ENCODE measurements at regions not wholly inside any gene's neighbourhood (a gene's known extent, or its start where the extent isn't known, plus 50 kb on each side); places are given as distances from the start of the nearest gene placed in this dataset.

- no peaks in the 10 kb centered on the region for H3K4me1 ChIP-seq (ENCODE audit: insufficient read depth)
- H3K9me3 Mint-ChIP-seq, result no peaks in the 10 kb centered on the region
- no peak overlapping the region for H3K4me3 ChIP-seq
- H3K9me2 ChIP-seq (ENCODE audit: insufficient read depth), result no peaks in the 10 kb centered on the region
- no peak overlapping the region for H3K4me2 ChIP-seq
- no peak overlapping the region for H3K27ac Mint-ChIP-seq
- no peaks in the 10 kb centered on the region for H3K36me3 ChIP-seq (ENCODE audit: insufficient read depth)
- no peaks in the 10 kb centered on the region for H4K20me1 ChIP-seq (replicated peaks; ENCODE audit: insufficient read depth)
- H3K27ac ChIP-seq (ENCODE audit: low read depth), result no peak overlapping the region
- DNase-seq (ENCODE audit: low spot score) (no peak), ATAC-seq (no peak)
- no peaks in the 10 kb centered on the region for H3F3A ChIP-seq (replicated peaks; ENCODE audit: low read depth)
- no peaks in the 10 kb centered on the region for H3K4me1 Mint-ChIP-seq
- H3K27me3 Mint-ChIP-seq (ENCODE audit: insufficient read depth, low read depth, poor library complexity), result no peaks in the 10 kb centered on the region
- H3K27me3 ChIP-seq (ENCODE audit: insufficient read depth), result no peaks in the 10 kb centered on the region
- no peaks in the 10 kb centered on the region for H3K36me3 Mint-ChIP-seq (ENCODE audit: low read depth)
- no peak overlapping the region for H2AFZ ChIP-seq
- TF ChIP-seq EZH2 (IDR thresholded peaks at IDR 0.05; ENCODE audit: low read depth, unreplicated experiment) (no peak), ZNF462 (CRISPR knock-in tag; IDR thresholded peaks at IDR 0.05) (no peak), CTCF (conservative IDR thresholded peaks at IDR 0.05; ENCODE audit: low read depth in 2 of 2) (no peak), STAT1 (IDR thresholded peaks at IDR 0.05; ENCODE audit: unreplicated experiment) (no peak), JUNB (IDR thresholded peaks at IDR 0.05; ENCODE audit: unreplicated experiment) (no peak), REST (IDR thresholded peaks at IDR 0.05; ENCODE audit: unreplicated experiment) (no peak), POLR2AphosphoS5 (IDR thresholded peaks at IDR 0.05; ENCODE audit: low read depth) (no peak), NANOG (IDR thresholded peaks at IDR 0.05; ENCODE audit: borderline replicate concordance) (no peak), ZNF331 (CRISPR knock-in tag; IDR thresholded peaks at IDR 0.05; ENCODE audit: low read depth) (no peak), ZNF114 (CRISPR knock-in tag; IDR thresholded peaks at IDR 0.05) (no peak), CREB1 (CRISPR knock-in tag; IDR thresholded peaks at IDR 0.05; ENCODE audit: low read depth) (no peak), ETS1 (IDR thresholded peaks at IDR 0.05) (no peak), EZH2phosphoT487 (IDR thresholded peaks at IDR 0.05; ENCODE audit: unreplicated experiment) (no peak)
- no peaks in the 10 kb centered on the region for H3K79me2 ChIP-seq (replicated peaks; ENCODE audit: insufficient read depth)
- H3K4me3 Mint-ChIP-seq, result no peak overlapping the region
Observed at GRCh38 chr12:72774023-72774422, 501.9 kb downstream of the TRHDE start.

Measured in GM23338 (cell line).